HG03460 (cell line): ENCODE measurements at regions not wholly inside any gene's neighbourhood (a gene's known extent, or its start where the extent isn't known, plus 50 kb on each side); places are given as distances from the start of the nearest gene placed in this dataset.

Experiments used
- ATAC-seq: cut with Tn5 transposase; IDR thresholded peaks from one replicate; pipeline ENCODE4 v1.9.1; 2021; ENCODE audit not compliant: unreplicated experiment

GRCh38 chr9:18208166-18209059 is 265.5 kb upstream of the ADAMTSL1 start:
- no peak for ATAC-seq

- ATAC-seq: no peak
These were observed 258.3 kb upstream of the ADAMTSL1 start for GRCh38 chr9:18215626-18216025.

- no peak for ATAC-seq
These were observed 257.6 kb upstream of the ADAMTSL1 start for GRCh38 chr9:18216376-18216775.

- no peak for ATAC-seq
These were observed 245.9 kb upstream of the ADAMTSL1 start for GRCh38 chr9:18228101-18228500.

GRCh38 chr9:18229992-18230676 is 243.8 kb upstream of the ADAMTSL1 start:
- no peak for ATAC-seq

GRCh38 chr9:18233311-18233710 is 240.6 kb upstream of the ADAMTSL1 start:
- ATAC-seq: no peak

- ATAC-seq: no peak
These were observed 240.0 kb upstream of the ADAMTSL1 start for GRCh38 chr9:18233776-18234445.

- no peak for ATAC-seq
These were observed 238.6 kb upstream of the ADAMTSL1 start for GRCh38 chr9:18235181-18235908.

GRCh38 chr9:18236336-18236735 is 237.6 kb upstream of the ADAMTSL1 start:
- ATAC-seq: no peak

GRCh38 chr9:18237776-18238175 is 236.2 kb upstream of the ADAMTSL1 start:
- no peak for ATAC-seq

- no peak for ATAC-seq
These were observed 235.7 kb upstream of the ADAMTSL1 start for GRCh38 chr9:18238254-18238653.

- ATAC-seq: no peak
These were observed 235.1 kb upstream of the ADAMTSL1 start for GRCh38 chr9:18238752-18239447.

GRCh38 chr9:18240213-18240612 is 233.7 kb upstream of the ADAMTSL1 start:
- ATAC-seq: no peak

GRCh38 chr9:18245911-18246310 is 228.0 kb upstream of the ADAMTSL1 start:
- no peak for ATAC-seq

GRCh38 chr9:18250053-18250452 is 223.9 kb upstream of the ADAMTSL1 start:
- ATAC-seq: no peak

GRCh38 chr9:18253950-18254349 is 220.0 kb upstream of the ADAMTSL1 start:
- no peak for ATAC-seq

GRCh38 chr9:18255158-18255629 is 218.8 kb upstream of the ADAMTSL1 start:
- ATAC-seq: peak; percentile 87

- no peak for ATAC-seq
These were observed 218.2 kb upstream of the ADAMTSL1 start for GRCh38 chr9:18255747-18256146.

- ATAC-seq: no peak
These were observed 217.4 kb upstream of the ADAMTSL1 start for GRCh38 chr9:18256568-18256967.

GRCh38 chr9:18260521-18260920 is 213.4 kb upstream of the ADAMTSL1 start:
- no peak for ATAC-seq
